Upper lobe of left lung (tissue), 6 donors: ENCODE measurements at regions not wholly inside any gene's neighbourhood (a gene's known extent, or its start where the extent isn't known, plus 50 kb on each side); places are given as distances from the start of the nearest gene placed in this dataset.
"Not testable (repeated sequence)": the region's sequence is repeated elsewhere in the genome, so short reads cannot be mapped to it uniquely, and the experiment has no call there.

ENCODE experiments used
- ATAC-seq, 2 donors: fragments of 200-7000 bp; cut with Tn5 transposase; one replicate each; pipeline ENCODE4 v1.9.1; 2022; ENCODE audit warnings: mild to moderate bottlenecking in 2 of 2, moderate library complexity in 2 of 2; ENCODE audit not compliant: low FRiP score in 2 of 2
- DNase-seq, 2 donors: peaks; one replicate each; pipeline ENCODE4 v3.0.0-alpha.2; 2019 to 2020
- H3K27ac ChIP-seq, 4 donors: fragments of 200-600 bp; sonication (generic); one replicate each; pipeline ENCODE4 v1.5.1; 2016 to 2019
- H3K27me3 ChIP-seq, 4 donors: fragments of 200-600 bp; sonication (generic); one replicate each; pipeline ENCODE4 v1.5.1; 2017 to 2019
- H3K36me3 ChIP-seq, 4 donors: fragments of 200-600 bp; sonication (generic); one replicate each; pipeline ENCODE4 v1.5.1; 2016 to 2019
- H3K4me1 ChIP-seq, 4 donors: fragments of 200-600 bp; sonication (generic); one replicate each; pipeline ENCODE4 v1.5.1; 2018 to 2019
- H3K4me3 ChIP-seq, 4 donors: fragments of 200-600 bp; sonication (generic); one replicate each; pipeline ENCODE4 v1.5.1; 2017 to 2019; ENCODE audit warnings: mild to moderate bottlenecking in 2 of 4, moderate library complexity in 1 of 4
- H3K9me3 ChIP-seq, 4 donors: fragments of 200-600 bp; sonication (generic); one replicate each; pipeline ENCODE4 v1.5.1; 2018 to 2019
- whole genome bisulfite sequencing, 2 donors: methylation state at CpG; one replicate each; pipeline ENCODE4 v1.1.5; 2017 to 2018; 5-methylcytosine and 5-hydroxymethylcytosine counted together
- donor health status: DM: no; HTN: no; CAD: no; lungs with moderate emphysema.
- donor health status: DM: no; HTN: yes; CAD: no; lungs with severe emphysema.

DNA sequence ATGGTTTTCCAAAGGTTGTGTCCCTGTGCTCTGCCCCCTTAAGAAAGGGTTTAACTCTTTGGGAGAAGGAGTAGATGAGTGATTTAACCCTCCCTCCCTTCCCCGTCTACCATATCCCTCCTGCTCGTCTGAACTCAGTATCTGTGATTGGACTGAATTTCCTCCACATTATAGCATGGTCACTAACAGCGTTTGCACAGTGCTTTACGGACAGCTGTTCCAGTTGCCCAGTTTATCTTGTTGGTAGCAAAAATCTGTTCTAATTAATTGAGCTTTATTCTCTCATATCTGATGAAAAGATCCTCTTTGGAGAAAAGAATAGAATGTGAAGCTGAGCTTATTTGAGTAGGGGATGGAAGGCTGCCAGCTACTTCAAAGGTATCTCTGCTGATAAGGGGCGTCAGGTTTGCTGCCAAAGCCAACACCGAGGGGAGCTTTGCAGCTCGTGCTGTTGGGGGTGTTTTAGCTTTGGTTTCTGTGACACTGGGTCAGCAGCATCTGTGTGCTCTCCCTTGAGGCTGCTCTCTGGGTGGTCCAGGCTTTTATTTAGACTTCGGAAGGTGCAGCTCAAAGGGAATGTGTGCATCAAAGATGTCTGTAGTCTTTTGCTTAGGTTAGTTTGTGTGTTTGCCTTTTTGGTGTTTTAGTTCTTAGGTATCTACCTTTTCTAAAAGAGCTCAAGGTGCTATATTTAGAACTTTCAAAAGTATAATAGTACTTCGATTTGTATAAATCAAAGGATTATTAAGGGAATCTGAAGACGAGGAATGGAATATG, 118.8 kb upstream of the IKBKE start:
- not testable (repeated sequence) for H3K36me3 ChIP-seq, H3K27ac ChIP-seq, H3K4me3 ChIP-seq, H3K4me1 ChIP-seq, H3K9me3 ChIP-seq, H3K27me3 ChIP-seq, DNase-seq, ATAC-seq
- WGBS, 2 donors: 72 to 94% methylated on average over 2 to 4 of the region's 10 CpGs

DNA sequence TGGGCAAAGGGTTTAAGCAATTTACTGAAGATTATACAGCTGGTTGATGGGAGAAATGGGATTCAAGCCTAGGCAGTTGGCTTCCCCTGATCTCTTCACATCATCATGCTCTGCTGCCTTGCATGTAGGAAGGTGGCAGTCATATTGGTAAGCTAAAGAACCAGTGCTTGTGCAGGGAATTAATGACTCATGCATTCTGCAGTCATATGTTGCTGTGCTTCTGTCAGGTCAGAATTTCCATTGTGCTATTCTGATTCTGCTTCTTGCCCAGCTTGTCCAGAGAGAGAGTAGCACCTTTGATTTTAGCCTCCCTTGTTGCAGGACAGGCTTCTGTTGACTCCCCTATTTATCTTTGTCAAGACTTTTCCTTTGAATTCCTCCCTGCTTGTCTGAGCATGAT, 114.0 kb upstream of the IKBKE start:
- not testable (repeated sequence) for H3K4me1 ChIP-seq
- ATAC-seq: peak in 1 of 2 donors; percentile 54

DNA sequence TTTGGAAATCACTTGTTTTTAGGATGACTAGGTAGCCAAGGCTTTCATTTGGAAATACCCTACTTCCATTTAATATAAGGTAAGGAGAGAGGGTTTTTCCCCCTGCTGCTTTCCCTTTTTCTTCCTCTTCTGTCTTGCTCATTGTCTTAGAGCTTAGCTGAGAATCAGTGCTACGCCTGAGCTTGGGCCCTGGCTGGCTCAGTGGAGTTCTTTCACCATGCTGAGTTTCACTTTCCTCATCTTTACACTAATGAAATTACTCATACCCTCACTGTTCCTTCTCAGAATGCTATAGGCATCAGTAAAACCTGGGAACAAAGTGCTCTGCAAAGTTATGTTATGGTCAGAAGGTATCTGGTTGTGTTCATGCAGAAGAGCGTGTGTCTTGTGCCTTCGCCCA, 112.3 kb upstream of the IKBKE start:
- ATAC-seq (peak in 1 of 2 donors; percentile 38), DNase-seq (peak in 1 of 2 donors; percentile 22)
- not testable (repeated sequence) for H3K27me3 ChIP-seq, H3K4me3 ChIP-seq, H3K9me3 ChIP-seq, H3K27ac ChIP-seq, H3K36me3 ChIP-seq, H3K4me1 ChIP-seq
- WGBS, 2 donors: 81 to 86% methylated on average over 1 of the region's 3 CpGs

More for the DNA sequence above, 114.0 kb upstream of the IKBKE start:
- not testable (repeated sequence) for H3K27me3 ChIP-seq, H3K4me3 ChIP-seq, H3K9me3 ChIP-seq, H3K36me3 ChIP-seq, DNase-seq, H3K27ac ChIP-seq

DNA sequence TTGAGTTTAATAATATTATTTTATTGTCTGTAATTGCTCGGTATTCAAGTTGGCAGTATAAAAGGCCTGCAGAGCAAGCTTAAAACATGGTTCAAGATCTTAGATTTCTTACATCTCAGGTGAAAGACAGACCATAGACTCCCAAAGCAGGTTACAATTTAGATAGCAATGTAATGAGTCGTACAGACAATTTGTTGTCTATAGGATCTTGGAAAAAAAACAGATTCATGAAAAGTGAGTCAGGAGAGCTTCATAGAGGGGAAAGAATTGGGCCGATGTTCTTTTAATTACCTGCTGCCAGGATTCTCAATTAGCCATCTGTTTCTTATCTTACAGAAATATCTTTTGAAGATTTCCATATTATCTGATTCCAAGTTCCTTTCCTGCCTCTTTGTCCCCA, 111.5 kb upstream of the IKBKE start:
- not testable (repeated sequence) for H3K9me3 ChIP-seq, DNase-seq, H3K27me3 ChIP-seq, ATAC-seq, H3K4me3 ChIP-seq, H3K36me3 ChIP-seq, H3K27ac ChIP-seq, H3K4me1 ChIP-seq
- 95 to 100% methylated on average over 2 of the region's 3 CpGs for WGBS, 2 donors

DNA sequence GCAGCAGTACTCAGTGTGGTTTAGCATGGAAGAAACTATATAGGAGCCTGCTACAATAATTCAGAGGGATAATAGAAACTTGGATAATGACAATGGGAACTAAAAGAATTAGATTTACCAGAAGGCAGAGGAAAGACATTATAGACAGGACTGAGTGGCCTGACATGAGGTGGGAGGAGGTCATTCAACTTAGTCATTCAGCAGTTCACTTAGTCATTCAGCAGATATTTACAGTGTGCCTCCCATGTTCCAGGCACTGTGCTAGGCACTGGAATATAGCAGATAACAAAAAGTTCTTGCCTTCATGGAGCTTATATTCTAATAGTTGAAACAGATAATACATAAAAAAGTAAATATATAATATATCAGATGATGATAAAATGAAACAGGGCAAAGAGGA, 110.9 kb upstream of the IKBKE start:
- H3K4me1 ChIP-seq, H3K9me3 ChIP-seq, DNase-seq, H3K27me3 ChIP-seq, ATAC-seq, H3K27ac ChIP-seq, H3K4me3 ChIP-seq, H3K36me3 ChIP-seq: not testable (repeated sequence)

DNA sequence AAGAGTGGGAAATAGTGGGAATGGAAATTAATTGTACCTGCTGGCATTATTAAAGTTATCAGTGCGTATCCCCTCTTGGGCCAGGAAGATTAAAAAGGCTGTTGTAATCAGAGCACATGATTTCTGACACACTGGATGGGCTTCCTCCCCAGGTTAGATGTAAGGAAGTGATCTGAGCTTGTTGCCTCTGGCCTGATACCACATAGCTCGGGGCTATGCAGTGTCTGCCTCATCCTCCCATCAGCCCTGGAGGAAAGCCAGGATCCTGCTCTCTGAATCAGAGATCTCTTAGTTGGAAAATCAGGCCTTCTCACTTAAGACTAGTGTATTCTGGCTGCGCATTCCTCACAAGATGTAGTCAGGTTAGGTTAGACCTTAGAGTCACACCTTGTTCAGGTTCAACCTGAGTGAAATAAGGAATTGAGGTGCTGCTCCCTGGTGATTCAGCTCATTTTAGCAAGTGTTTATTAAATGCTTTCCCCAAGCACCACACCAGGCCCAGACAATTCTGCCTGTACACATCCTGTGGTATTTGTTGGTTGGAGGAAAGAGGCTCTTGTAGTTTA, 108.2 kb upstream of the IKBKE start:
- DNase-seq, H3K4me3 ChIP-seq, H3K4me1 ChIP-seq, H3K27ac ChIP-seq, H3K36me3 ChIP-seq, H3K27me3 ChIP-seq, H3K9me3 ChIP-seq, ATAC-seq: not testable (repeated sequence)
- 66 to 100% methylated on average over 1 to 2 of the region's 3 CpGs for WGBS, 2 donors

DNA sequence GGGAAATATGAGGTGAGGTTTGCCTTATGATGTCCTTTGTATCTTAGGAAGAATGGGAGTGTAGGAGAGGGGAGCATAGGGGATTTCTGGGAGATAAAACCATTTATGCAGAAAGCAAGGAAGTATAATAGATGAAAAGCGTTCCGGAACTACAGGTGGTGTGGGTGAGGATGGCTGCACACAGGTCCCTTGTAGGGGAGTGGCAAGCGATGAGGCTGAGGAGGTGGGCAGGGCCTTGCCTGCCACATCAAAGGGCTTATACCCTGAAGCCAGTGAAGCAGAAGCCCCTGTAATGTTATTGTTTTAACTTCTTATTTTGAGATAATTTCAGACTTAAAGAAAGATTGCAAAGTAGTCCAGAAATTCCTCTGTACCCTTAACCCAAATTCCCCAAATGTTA, 107.3 kb upstream of the IKBKE start:
- not testable (repeated sequence) for ATAC-seq, H3K9me3 ChIP-seq, H3K4me1 ChIP-seq, H3K4me3 ChIP-seq, DNase-seq, H3K27ac ChIP-seq, H3K27me3 ChIP-seq, H3K36me3 ChIP-seq
- 92% methylated on average over 3 of the region's 3 CpGs; no CpG with 5 or more reads in 1 of the 2 donors for WGBS, 2 donors

DNA sequence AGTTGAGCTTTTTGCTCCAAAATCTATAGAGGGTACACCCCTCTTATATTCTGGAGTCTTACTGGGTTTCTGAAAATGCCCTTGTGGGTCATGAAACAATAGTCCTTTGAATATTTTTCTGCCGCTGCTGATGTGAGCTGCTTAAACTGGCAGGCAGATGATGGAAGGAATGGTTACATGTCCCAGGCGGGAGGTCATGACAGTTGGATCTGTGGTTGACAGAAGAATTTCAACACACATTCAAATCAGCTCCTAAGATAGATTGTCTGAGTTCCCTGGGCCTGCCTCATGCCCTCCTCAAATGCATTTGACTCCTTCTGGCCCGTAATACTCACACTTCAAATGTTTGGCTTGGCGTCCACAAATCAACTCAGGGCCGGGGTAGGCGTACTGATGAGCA, 105.0 kb upstream of the IKBKE start:
- not testable (repeated sequence) for ATAC-seq, H3K36me3 ChIP-seq, H3K4me3 ChIP-seq, H3K9me3 ChIP-seq, DNase-seq, H3K4me1 ChIP-seq, H3K27ac ChIP-seq, H3K27me3 ChIP-seq
- 72 to 100% methylated on average over 2 of the region's 6 CpGs for WGBS, 2 donors

DNA sequence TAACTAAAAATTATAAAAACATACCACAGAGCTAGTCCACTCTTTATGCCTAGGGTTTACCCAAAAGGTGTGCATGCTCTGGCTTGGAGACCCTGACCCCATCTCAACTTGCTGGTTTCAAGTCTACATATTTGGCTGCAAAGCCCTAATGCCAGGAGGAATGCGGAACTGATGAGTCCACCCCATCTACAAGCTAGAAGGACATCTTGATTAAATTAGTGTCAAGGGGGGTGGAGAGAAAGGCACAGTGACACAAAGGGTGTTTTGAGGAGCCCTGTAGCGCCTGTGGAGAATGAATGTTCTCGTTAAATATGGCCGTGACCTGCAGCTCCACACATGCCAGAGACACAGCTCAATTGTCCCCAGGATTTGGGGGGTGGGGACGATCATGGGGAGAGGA, 104.1 kb upstream of the IKBKE start:
- 94 to 99% methylated on average over 3 to 4 of the region's 5 CpGs for WGBS, 2 donors

DNA sequence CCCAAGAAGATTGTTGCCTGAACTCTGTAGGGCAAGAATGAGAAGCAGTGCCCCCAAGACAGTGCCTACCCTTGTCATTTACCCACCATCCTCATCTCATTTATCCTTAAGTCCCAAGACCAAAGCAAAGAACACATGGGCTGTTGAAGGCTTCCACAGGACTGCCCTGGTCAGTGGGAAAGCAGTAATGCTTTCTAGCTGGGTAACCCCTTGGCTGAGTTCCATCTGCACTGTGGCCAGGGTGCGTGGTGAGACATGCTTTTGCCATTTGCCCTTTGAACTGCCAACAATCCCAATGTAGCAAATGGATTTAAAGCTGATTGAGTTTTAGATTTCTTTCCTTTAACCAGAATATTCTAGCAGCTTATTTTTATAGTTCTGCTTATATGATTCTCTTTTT, 103.5 kb upstream of the IKBKE start:
- not testable (repeated sequence) for H3K9me3 ChIP-seq, H3K36me3 ChIP-seq, DNase-seq, ATAC-seq, H3K4me3 ChIP-seq, H3K27me3 ChIP-seq, H3K27ac ChIP-seq, H3K4me1 ChIP-seq
- WGBS, 2 donors: no CpG with 5 or more reads among the region's 1 CpG

More for the DNA sequence above, 104.1 kb upstream of the IKBKE start:
- H3K4me3 ChIP-seq, H3K27me3 ChIP-seq, H3K27ac ChIP-seq, DNase-seq, H3K4me1 ChIP-seq, ATAC-seq, H3K36me3 ChIP-seq, H3K9me3 ChIP-seq: not testable (repeated sequence)

DNA sequence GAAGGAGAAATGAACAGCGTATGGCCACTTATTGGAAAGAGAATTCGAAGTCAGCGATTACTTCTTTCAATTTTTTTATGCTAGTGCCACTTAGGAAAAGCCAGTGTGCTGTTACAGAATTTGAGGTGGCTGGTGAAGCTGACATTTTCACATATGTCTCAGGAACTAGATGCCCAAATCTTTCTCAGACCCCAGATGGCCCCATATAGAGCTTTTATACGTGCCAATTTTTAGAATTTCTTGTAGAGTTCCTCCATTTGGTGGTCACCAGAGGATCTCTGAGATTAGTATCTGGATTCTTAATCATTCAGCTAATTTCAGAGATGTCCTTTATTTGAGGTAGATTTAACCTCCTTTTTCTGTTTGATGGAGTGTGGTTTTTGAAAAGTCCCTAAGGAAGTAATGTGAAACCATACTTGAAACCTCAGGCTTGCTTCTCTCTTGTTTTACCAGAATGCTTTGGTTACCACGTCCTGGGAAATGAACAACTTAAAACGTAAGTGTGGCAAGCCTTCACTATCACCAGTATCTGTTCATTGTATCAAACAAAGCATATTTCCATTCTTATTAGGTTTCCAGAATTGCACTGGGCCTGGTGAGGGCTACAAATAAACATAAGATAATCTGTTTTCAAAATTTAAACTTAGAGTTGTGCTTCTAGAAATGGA, 102.2 kb upstream of the IKBKE start:
- ATAC-seq, H3K4me3 ChIP-seq, H3K36me3 ChIP-seq, H3K27ac ChIP-seq, H3K27me3 ChIP-seq, H3K4me1 ChIP-seq, H3K9me3 ChIP-seq, DNase-seq: not testable (repeated sequence)
- WGBS, 2 donors: no CpG with 5 or more reads among the region's 6 CpGs

DNA sequence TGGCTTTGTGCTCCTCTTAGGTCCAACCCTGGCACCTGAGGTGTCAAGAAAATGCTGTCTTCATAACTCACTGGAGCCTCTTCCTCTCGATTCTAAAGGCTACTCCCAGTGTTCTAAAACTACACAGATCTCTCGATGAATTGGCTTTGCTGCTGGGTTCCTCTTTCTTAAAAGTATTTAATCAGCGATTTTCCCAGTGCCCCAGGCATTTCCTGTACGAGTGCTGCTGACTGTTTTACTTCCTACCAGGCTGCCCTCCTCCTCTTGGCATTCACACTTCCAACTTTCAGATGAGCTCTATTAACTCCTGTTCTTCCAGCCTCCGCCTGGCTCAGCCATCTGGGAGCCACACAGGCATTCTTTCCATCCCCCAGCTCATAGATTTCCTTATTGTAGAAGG, 95.6 kb upstream of the IKBKE start:
- H3K27me3 ChIP-seq, H3K4me1 ChIP-seq, H3K27ac ChIP-seq, H3K9me3 ChIP-seq, H3K36me3 ChIP-seq, H3K4me3 ChIP-seq, DNase-seq: not testable (repeated sequence)
- peak; percentile 30 to 82 for ATAC-seq
- WGBS, 2 donors: no CpG with 5 or more reads among the region's 5 CpGs

DNA sequence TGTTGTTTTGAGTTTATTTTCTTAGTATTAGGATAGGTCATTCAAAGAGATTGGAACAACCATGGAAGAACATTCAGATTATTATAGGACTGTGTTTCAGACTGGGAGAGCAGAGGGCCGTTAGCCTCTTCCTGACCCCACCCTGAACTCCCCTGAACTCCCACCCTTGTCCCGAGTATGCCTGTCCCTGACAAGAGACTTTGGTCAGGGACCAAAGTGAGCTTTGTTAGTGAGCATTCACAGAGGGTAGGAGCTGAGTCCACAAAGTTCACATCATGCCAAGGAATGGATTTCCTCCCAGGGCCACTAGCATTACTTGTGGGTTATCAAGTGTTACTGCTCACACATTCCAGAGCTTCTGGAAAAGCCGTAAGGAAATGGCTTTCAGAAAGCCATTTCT, 94.7 kb upstream of the IKBKE start:
- not testable (repeated sequence) for ATAC-seq, H3K4me1 ChIP-seq, H3K36me3 ChIP-seq, DNase-seq, H3K27me3 ChIP-seq, H3K9me3 ChIP-seq, H3K4me3 ChIP-seq, H3K27ac ChIP-seq
- WGBS, 2 donors: 43 to 49% methylated on average over 2 of the region's 3 CpGs
